C1 segment of cervical spinal cord (tissue), 14 donors: ENCODE measurements at regions not wholly inside any gene's neighbourhood (a gene's known extent, or its start where the extent isn't known, plus 50 kb on each side); places are given as distances from the start of the nearest gene placed in this dataset.
A peak's percentile ranks its signal among the peaks of the same experiment; 100 is the strongest.

Experiments used
- DNase-seq, 14 donors: peaks; one replicate each; lab custom pipeline; 2025; lab: John Stamatoyannopoulos, UW

- no peak for DNase-seq
Observed at GRCh38 chr4:167475951-167476350, 241.7 kb upstream of the SPOCK3 start.

GRCh38 chr4:167492007-167492406 is 257.7 kb upstream of the SPOCK3 start:
- no peak for DNase-seq

- no peak for DNase-seq
Observed at GRCh38 chr4:167509551-167509950, 275.3 kb upstream of the SPOCK3 start.

GRCh38 chr4:167524091-167524490 is 289.8 kb upstream of the SPOCK3 start:
- DNase-seq = no peak

- DNase-seq = no peak
Observed at GRCh38 chr4:167537761-167538160, 303.5 kb upstream of the SPOCK3 start.

- no peak for DNase-seq
Observed at GRCh38 chr4:167541286-167541685, 307.0 kb upstream of the SPOCK3 start.

- no peak for DNase-seq
Observed at GRCh38 chr4:167544391-167544790, 310.1 kb upstream of the SPOCK3 start.

GRCh38 chr4:167550021-167550420 is 315.7 kb upstream of the SPOCK3 start:
- no peak for DNase-seq

- no peak for DNase-seq
Observed at GRCh38 chr4:167555338-167556022, 321.2 kb upstream of the SPOCK3 start.

GRCh38 chr4:167578906-167579305 is 344.6 kb upstream of the SPOCK3 start:
- DNase-seq = no peak

- no peak for DNase-seq
Observed at GRCh38 chr4:167581449-167581965, 347.2 kb upstream of the SPOCK3 start.

- no peak for DNase-seq
Observed at GRCh38 chr4:167587361-167587760, 353.1 kb upstream of the SPOCK3 start.

- DNase-seq = no peak
Observed at GRCh38 chr4:167595898-167596297, 361.6 kb upstream of the SPOCK3 start.

GRCh38 chr4:167602157-167602556 is 367.9 kb upstream of the SPOCK3 start:
- no peak for DNase-seq

- no peak for DNase-seq
Observed at GRCh38 chr4:167606551-167606950, 372.3 kb upstream of the SPOCK3 start.

- no peak for DNase-seq
Observed at GRCh38 chr4:167613381-167613780, 379.1 kb upstream of the SPOCK3 start.

- no peak for DNase-seq
Observed at GRCh38 chr4:167614866-167615265, 380.6 kb upstream of the SPOCK3 start.

GRCh38 chr4:167616476-167616875 is 382.2 kb upstream of the SPOCK3 start:
- no peak for DNase-seq

- peak in 10 of 14 donors; percentile 2 to 66 (median 15) for DNase-seq
Observed at GRCh38 chr4:167622481-167623240, 388.4 kb upstream of the SPOCK3 start.

GRCh38 chr4:167623241-167623572 is 388.9 kb upstream of the SPOCK3 start:
- DNase-seq = no peak

- DNase-seq = no peak
Observed at GRCh38 chr4:167629272-167629671, 395.0 kb upstream of the SPOCK3 start.

GRCh38 chr4:167642250-167642649 is 408.0 kb upstream of the SPOCK3 start:
- DNase-seq = no peak

GRCh38 chr4:167645358-167645757 is 411.1 kb upstream of the SPOCK3 start:
- no peak for DNase-seq
